Sigmoid colon (tissue), 4 donors: ENCODE measurements at regions not wholly inside any gene's neighbourhood (a gene's known extent, or its start where the extent isn't known, plus 50 kb on each side); places are given as distances from the start of the nearest gene placed in this dataset.

Source experiments
- POLR2A ChIP-seq, 2 donors: fragments of 450-650 bp; IDR thresholded peaks; one replicate each; pipeline ENCODE4 v1.6.1; 2016; ENCODE audit warnings: antibody characterized with exemption in 2 of 2, mild to moderate bottlenecking in 2 of 2, moderate library complexity in 2 of 2
- POLR2AphosphoS5 ChIP-seq, 4 donors: sonication (generic); formaldehyde crosslinking; IDR thresholded peaks; one replicate each; pipeline ENCODE4 v1.6.1; 2017; ENCODE audit warnings: antibody characterized with exemption in 4 of 4
- TF ChIP-seq, protein P1 (sequence below), 4 experiments: fragments of 450-650 bp in 3 of 4; fragments of 200-600 bp in 1 of 4; IDR thresholded peaks; one replicate each; pipeline ENCODE4 v1.5.1; 2016 to 2019; ENCODE audit warnings: antibody characterized with exemption in 4 of 4, mild to moderate bottlenecking in 3 of 4, moderate library complexity in 2 of 4

GRCh38 chr14:106347890-106348755 is 821.7 kb downstream of the TMEM121 start:
- TF ChIP-seq, protein P1, sequence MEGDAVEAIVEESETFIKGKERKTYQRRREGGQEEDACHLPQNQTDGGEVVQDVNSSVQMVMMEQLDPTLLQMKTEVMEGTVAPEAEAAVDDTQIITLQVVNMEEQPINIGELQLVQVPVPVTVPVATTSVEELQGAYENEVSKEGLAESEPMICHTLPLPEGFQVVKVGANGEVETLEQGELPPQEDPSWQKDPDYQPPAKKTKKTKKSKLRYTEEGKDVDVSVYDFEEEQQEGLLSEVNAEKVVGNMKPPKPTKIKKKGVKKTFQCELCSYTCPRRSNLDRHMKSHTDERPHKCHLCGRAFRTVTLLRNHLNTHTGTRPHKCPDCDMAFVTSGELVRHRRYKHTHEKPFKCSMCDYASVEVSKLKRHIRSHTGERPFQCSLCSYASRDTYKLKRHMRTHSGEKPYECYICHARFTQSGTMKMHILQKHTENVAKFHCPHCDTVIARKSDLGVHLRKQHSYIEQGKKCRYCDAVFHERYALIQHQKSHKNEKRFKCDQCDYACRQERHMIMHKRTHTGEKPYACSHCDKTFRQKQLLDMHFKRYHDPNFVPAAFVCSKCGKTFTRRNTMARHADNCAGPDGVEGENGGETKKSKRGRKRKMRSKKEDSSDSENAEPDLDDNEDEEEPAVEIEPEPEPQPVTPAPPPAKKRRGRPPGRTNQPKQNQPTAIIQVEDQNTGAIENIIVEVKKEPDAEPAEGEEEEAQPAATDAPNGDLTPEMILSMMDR (IDR thresholded peaks at IDR 0.05), result no peak
- no peak for TF ChIP-seq POLR2A (IDR thresholded peaks at IDR 0.05)
- TF ChIP-seq POLR2AphosphoS5 (IDR thresholded peaks at IDR 0.05), result no peak
